Upper lobe of left lung (tissue), 4 donors: ENCODE measurements at regions not wholly inside any gene's neighbourhood (a gene's known extent, or its start where the extent isn't known, plus 50 kb on each side); places are given as distances from the start of the nearest gene placed in this dataset.

Experiments used
- POLR2A ChIP-seq, 4 donors: fragments of 450-650 bp; IDR thresholded peaks; one replicate each; pipeline ENCODE4 v1.5.1; 2016 to 2017; ENCODE audit warnings: antibody characterized with exemption in 4 of 4, mild to moderate bottlenecking in 2 of 4
- TF ChIP-seq, protein P1 (sequence below), 6 experiments: fragments of 450-650 bp in 4 of 6; fragments of 200-600 bp in 2 of 6; sonication (generic) in 2 of 6; IDR thresholded peaks; one replicate each; pipeline ENCODE4 v1.5.1; 2016 to 2019; ENCODE audit warnings: antibody characterized with exemption in 6 of 6

DNA sequence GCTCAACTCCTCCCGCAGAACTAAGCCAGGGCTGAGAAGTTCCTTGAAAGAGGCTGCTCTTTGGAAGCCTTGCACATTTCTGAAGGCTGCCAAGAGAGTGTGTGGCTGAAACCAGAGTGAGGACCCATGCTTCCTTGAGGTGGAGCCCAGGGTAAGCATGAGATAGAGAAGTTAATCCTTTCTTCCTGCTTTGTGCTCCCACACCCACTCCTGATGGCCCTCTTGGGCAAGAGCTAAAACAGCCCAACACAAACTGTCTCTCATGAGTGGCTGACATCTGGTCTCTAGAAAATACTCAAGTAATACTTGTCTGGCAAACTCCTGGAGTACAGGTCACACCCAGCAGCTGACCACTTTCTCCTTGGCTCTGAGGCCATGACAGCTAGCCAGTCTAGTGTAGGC is 523.7 kb downstream of the INSC start:
- TF ChIP-seq, protein P1, sequence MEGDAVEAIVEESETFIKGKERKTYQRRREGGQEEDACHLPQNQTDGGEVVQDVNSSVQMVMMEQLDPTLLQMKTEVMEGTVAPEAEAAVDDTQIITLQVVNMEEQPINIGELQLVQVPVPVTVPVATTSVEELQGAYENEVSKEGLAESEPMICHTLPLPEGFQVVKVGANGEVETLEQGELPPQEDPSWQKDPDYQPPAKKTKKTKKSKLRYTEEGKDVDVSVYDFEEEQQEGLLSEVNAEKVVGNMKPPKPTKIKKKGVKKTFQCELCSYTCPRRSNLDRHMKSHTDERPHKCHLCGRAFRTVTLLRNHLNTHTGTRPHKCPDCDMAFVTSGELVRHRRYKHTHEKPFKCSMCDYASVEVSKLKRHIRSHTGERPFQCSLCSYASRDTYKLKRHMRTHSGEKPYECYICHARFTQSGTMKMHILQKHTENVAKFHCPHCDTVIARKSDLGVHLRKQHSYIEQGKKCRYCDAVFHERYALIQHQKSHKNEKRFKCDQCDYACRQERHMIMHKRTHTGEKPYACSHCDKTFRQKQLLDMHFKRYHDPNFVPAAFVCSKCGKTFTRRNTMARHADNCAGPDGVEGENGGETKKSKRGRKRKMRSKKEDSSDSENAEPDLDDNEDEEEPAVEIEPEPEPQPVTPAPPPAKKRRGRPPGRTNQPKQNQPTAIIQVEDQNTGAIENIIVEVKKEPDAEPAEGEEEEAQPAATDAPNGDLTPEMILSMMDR (IDR thresholded peaks at IDR 0.05), result no peak
- TF ChIP-seq POLR2A (IDR thresholded peaks at IDR 0.05), result no peak
